ENCODE measurements at regions not wholly inside any gene's neighbourhood (a gene's known extent, or its start where the extent isn't known, plus 50 kb on each side); places are given as distances from the start of the nearest gene placed in this dataset.

DNA sequence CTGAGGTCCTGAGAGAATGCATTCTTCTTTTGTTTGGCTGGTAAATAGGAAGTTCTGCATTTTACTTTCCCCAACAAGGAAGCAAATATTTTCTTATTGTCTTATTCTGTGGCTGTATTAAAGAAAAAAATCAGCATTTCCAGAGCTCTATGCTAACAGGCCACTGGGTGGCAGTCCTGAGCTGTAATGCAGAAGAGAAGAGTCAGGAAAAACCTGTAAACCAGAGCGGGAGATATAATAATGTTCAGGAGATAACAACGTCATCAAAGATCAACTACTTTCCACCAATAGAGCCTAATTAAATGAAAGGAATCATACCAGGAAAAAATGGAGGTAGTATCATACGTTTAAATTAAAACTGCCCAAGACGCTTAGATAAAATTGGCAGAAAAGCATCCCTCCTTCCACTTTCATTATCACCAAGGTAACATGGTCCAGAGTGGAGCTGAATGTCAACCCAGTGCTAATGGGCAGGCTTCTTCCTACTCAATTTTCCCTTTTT is 55.6 kb upstream of the CARMIL1 start:
- H3K27ac ChIP-seq (ENCODE audit: low read depth, low read length) = no peak overlapping the region
- H3K27me3 ChIP-seq (ENCODE audit: control insufficient read depth in 1 of 2, insufficient read depth in 2 of 2, low read length in 2 of 2) = peaks cover 0 to 2% of the 10 kb centered on the region in 2 donors
- no peak overlapping the region for H3K9ac ChIP-seq (ENCODE audit: low read depth in 1 of 2, low read length in 2 of 2)
- no peaks in the 10 kb centered on the region for H3K9me3 ChIP-seq (ENCODE audit: control insufficient read depth in 1 of 2, low read length in 2 of 2)
- no peaks in the 10 kb centered on the region for H3K36me3 ChIP-seq (ENCODE audit: control insufficient read depth in 1 of 2, insufficient read depth in 2 of 2, low read length in 2 of 2)
- no peaks in the 10 kb centered on the region for H3K4me1 ChIP-seq (ENCODE audit: control insufficient read depth in 1 of 2, insufficient read depth in 2 of 2, low read length in 2 of 2)
- H3K4me3 ChIP-seq (ENCODE audit: low read depth in 1 of 2, low read length in 2 of 2) = peak overlapping the region in 1 of 2 donors; percentile 54

DNA sequence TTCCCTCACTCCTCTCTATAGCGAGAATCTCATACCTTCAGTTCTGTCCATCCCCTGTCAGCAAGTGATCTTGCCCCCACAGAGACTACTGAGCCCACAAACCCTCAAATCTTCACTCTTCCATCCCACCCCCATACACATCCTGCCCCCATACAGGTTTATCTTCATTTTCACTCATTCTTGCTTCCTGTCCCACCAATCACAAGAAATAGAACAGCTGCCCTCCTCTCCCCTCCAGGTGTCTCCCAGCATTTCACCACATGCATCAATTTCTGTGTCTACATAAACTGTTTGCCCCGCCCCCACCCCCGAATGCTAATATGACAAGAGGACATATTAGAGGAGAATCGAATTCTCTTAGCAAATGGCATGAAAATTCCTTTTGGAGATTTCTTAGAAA is 54.9 kb upstream of the CARMIL1 start:
- Histone ChIP-seq H3K27ac (ENCODE audit: low read depth, low read length) (no peak overlapping the region), H3K27me3 (ENCODE audit: control insufficient read depth in 1 of 2, insufficient read depth in 2 of 2, low read length in 2 of 2) (peaks cover 0 to 2% of the 10 kb centered on the region in 2 donors), H3K9ac (ENCODE audit: low read depth in 1 of 2, low read length in 2 of 2) (no peak overlapping the region), H3K4me3 (ENCODE audit: low read depth in 1 of 2, low read length in 2 of 2) (no peak overlapping the region), H3K36me3 (ENCODE audit: control insufficient read depth in 1 of 2, insufficient read depth in 2 of 2, low read length in 2 of 2) (no peaks in the 10 kb centered on the region), H3K9me3 (ENCODE audit: control insufficient read depth in 1 of 2, low read length in 2 of 2) (no peaks in the 10 kb centered on the region), H3K4me1 (ENCODE audit: control insufficient read depth in 1 of 2, insufficient read depth in 2 of 2, low read length in 2 of 2) (no peaks in the 10 kb centered on the region)

DNA sequence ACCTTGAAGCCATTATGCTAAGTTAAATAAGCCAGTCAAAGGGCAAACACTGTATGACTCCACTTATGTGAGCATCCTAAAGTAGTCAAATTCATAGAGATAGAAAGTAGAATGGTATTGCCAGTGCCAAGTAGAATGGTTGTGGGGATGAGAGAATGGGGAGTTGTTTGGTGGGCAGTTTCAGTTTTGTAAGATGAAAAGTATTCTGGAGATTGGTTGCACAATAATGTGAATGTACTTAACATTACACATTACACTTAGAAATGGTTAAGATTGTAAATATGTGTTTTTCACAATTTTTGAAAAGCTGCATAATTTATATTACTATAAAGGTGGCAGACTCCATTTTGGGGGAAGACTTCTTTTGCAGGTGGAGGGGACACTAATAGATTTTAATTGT is 51.3 kb upstream of the CARMIL1 start:
- Histone ChIP-seq H3K36me3 (ENCODE audit: control insufficient read depth in 1 of 2, insufficient read depth in 2 of 2, low read length in 2 of 2) (no peaks in the 10 kb centered on the region), H3K27ac (ENCODE audit: low read depth, low read length) (no peak overlapping the region), H3K27me3 (ENCODE audit: control insufficient read depth in 1 of 2, insufficient read depth in 2 of 2, low read length in 2 of 2) (no peaks in the 10 kb centered on the region), H3K9ac (ENCODE audit: low read depth in 1 of 2, low read length in 2 of 2) (no peak overlapping the region), H3K4me3 (ENCODE audit: low read depth in 1 of 2, low read length in 2 of 2) (no peak overlapping the region), H3K4me1 (ENCODE audit: control insufficient read depth in 1 of 2, insufficient read depth in 2 of 2, low read length in 2 of 2) (no peaks in the 10 kb centered on the region), H3K9me3 (ENCODE audit: control insufficient read depth in 1 of 2, low read length in 2 of 2) (no peaks in the 10 kb centered on the region)

Data from duodenal mucosa (tissue), 2 donors.